Activated naive CD4-positive, alpha-beta T cell treated with anti-CD3 and anti-CD28 coated beads, Interleukin-2, amount 50 U/mL, for 24 hours (primary cell): ENCODE measurements at regions not wholly inside any gene's neighbourhood (a gene's known extent, or its start where the extent isn't known, plus 50 kb on each side); places are given as distances from the start of the nearest gene placed in this dataset.
"Not testable (repeated sequence)": the region's sequence is repeated elsewhere in the genome, so short reads cannot be mapped to it uniquely, and the experiment has no call there.

Source experiments
- H3K27ac Mint-ChIP-seq: one replicate; pipeline ENCODE4 v1.8.0; 2021; ENCODE audit warnings: mild to moderate bottlenecking, mixed read lengths
- H3K27me3 Mint-ChIP-seq: one replicate; pipeline ENCODE4 v1.8.0; 2021; ENCODE audit warnings: mixed read lengths
- H3K36me3 Mint-ChIP-seq: one replicate; pipeline ENCODE4 v1.8.0; 2021; ENCODE audit warnings: mixed read lengths
- H3K4me1 Mint-ChIP-seq: one replicate; pipeline ENCODE4 v1.8.0; 2021; ENCODE audit warnings: mixed read lengths
- H3K4me3 Mint-ChIP-seq: one replicate; pipeline ENCODE4 v1.8.0; 2021; ENCODE audit warnings: mild to moderate bottlenecking, mixed read lengths
- H3K9me3 Mint-ChIP-seq: one replicate; pipeline ENCODE4 v1.8.0; 2021; ENCODE audit warnings: mixed read lengths

- Mint-ChIP-seq H3K4me1 (peaks cover 15% of the 10 kb centered on the region), H3K27me3 (no peaks in the 10 kb centered on the region), H3K36me3 (no peaks in the 10 kb centered on the region), H3K4me3 (no peak overlapping the region), H3K27ac (no peak overlapping the region), H3K9me3 (no peaks in the 10 kb centered on the region)
Observed at GRCh38 chr2:11877764-11878163, 131.3 kb downstream of the LPIN1 start.

DNA sequence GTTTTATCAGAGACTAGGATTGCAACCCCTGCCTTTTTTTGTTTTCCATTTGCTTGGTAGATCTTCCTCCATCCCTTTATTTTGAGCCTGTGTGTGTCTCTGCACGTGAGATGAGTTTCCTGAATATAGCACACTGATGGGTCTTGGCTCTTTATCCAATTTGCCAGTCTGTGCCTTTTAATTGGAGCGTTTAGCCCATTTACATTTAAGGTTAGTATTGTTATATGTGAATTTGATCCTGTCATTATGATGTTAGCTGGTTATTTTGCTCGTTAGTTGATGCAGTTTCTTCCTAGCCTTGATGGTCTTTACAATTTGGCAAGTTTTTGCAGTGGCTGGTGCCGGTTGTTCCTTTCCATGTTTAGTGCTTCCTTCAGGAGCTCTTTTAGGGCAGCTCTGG, 138.8 kb downstream of the LPIN1 start:
- H3K4me1 Mint-ChIP-seq, result not testable (repeated sequence)

GRCh38 chr2:11886899-11887298, 140.5 kb downstream of the LPIN1 start:
- H3K27ac Mint-ChIP-seq, H3K4me1 Mint-ChIP-seq, H3K9me3 Mint-ChIP-seq, H3K4me3 Mint-ChIP-seq, H3K27me3 Mint-ChIP-seq, H3K36me3 Mint-ChIP-seq: not testable (repeated sequence)

More for the DNA sequence above, 138.8 kb downstream of the LPIN1 start:
- H3K27me3 Mint-ChIP-seq, H3K4me3 Mint-ChIP-seq, H3K9me3 Mint-ChIP-seq, H3K36me3 Mint-ChIP-seq, H3K27ac Mint-ChIP-seq: not testable (repeated sequence)

DNA sequence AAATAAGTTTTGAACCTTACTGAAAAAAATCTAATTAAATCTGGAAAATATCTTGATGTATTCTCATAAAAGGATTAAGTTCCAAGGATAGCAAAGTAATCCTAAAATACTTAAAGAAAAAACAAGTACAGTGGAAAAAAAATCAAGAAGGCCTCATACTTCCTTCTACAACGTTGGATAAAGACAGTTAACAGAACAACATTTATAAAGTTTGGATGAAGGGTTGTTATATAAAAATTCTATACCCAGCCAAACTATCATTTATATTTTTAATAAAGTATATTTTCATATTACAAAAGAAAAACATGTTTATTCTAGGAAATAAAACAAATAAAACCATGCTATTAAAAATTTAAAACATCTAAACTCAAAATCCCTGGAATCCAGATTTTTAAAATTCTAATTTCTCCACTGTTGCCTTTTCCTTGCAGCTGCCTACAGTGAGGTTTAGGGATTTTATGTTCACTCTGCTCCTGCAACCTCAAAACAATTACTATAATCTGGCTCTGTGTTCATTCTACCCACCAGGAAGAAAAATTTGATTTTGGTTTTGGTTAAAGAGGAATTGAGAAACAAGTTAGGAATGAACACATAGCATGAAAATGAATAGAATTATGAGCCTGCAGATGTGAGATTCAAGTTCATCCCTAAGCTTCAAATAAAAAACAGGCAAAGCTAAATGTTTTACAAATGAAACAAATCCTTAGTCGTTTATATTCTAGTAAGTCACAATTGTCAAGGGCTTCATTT, 142.8 kb downstream of the LPIN1 start:
- Mint-ChIP-seq H3K27ac (no peak overlapping the region), H3K9me3 (peaks cover 18% of the 10 kb centered on the region), H3K4me3 (no peak overlapping the region), H3K4me1 (peaks cover 4% of the 10 kb centered on the region), H3K36me3 (peaks cover 9% of the 10 kb centered on the region), H3K27me3 (no peaks in the 10 kb centered on the region)

GRCh38 chr2:11889854-11890253, 143.4 kb downstream of the LPIN1 start:
- Mint-ChIP-seq H3K27ac (no peak overlapping the region), H3K9me3 (peaks cover 18% of the 10 kb centered on the region), H3K27me3 (no peaks in the 10 kb centered on the region), H3K36me3 (peaks cover 9% of the 10 kb centered on the region), H3K4me1 (peaks cover 4% of the 10 kb centered on the region), H3K4me3 (no peak overlapping the region)

DNA sequence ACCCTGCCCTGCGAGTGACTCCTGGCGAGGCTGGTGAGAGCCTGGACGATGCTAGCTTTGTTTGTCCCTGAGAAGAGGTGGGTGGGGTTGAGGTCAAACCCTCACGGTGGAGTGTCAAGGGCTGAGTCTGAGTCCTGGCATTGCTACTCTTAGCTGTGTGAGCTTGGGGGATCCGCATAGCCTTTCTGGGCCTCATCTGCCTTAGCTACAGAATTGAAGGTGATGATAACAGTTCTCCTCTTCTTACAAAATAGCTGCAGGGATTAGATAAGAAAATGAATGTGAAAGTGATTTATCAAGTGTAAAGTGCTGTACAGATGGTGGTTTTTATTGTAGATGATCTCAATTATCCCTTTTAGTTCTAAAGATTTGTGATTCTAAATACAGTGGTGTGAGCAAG, 144.6 kb downstream of the LPIN1 start:
- Mint-ChIP-seq H3K36me3 (peaks cover 9% of the 10 kb centered on the region), H3K4me3 (no peak overlapping the region), H3K27me3 (no peaks in the 10 kb centered on the region), H3K27ac (no peak overlapping the region), H3K4me1 (peaks cover 4% of the 10 kb centered on the region), H3K9me3 (peaks cover 18% of the 10 kb centered on the region)

GRCh38 chr2:11891671-11892440, 145.4 kb downstream of the LPIN1 start:
- H3K4me1 Mint-ChIP-seq, result no peaks in the 10 kb centered on the region
- peaks cover 9% of the 10 kb centered on the region for H3K36me3 Mint-ChIP-seq
- H3K27ac Mint-ChIP-seq, result no peak overlapping the region

DNA sequence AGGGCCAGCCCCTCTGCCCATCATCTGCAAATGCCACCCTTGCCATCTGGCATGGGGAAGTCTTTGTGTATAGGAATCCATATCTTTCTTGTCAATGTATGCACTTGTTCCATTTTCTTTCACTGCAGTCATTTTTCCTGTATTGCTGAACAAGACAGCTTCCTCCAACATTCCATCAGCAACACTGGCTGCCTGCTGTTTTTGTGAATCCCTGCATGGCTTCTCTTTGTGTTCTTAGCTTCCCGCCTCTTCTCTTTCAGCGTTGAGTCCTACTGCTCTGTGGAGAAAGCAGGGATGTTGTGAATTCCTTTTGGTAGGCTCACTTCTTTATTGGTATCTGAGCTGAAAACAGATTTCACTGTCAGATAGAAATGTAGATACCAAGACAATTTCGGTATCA, 150.0 kb downstream of the LPIN1 start:
- peaks cover 2% of the 10 kb centered on the region for H3K36me3 Mint-ChIP-seq
- H3K4me1 Mint-ChIP-seq, result no peaks in the 10 kb centered on the region
- H3K9me3 Mint-ChIP-seq, result peaks cover 10% of the 10 kb centered on the region
- H3K27me3 Mint-ChIP-seq, result no peaks in the 10 kb centered on the region
- H3K4me3 Mint-ChIP-seq, result no peak overlapping the region
- no peak overlapping the region for H3K27ac Mint-ChIP-seq

More at GRCh38 chr2:11891671-11892440, 145.4 kb downstream of the LPIN1 start:
- H3K9me3 Mint-ChIP-seq, result peaks cover 18% of the 10 kb centered on the region
- H3K27me3 Mint-ChIP-seq, result no peaks in the 10 kb centered on the region
- no peak overlapping the region for H3K4me3 Mint-ChIP-seq

- Mint-ChIP-seq H3K4me1 (no peaks in the 10 kb centered on the region), H3K9me3 (no peaks in the 10 kb centered on the region), H3K27me3 (no peaks in the 10 kb centered on the region), H3K4me3 (no peak overlapping the region), H3K27ac (no peak overlapping the region), H3K36me3 (no peaks in the 10 kb centered on the region)
Observed at GRCh38 chr2:11898576-11898975, 152.1 kb downstream of the LPIN1 start.

DNA sequence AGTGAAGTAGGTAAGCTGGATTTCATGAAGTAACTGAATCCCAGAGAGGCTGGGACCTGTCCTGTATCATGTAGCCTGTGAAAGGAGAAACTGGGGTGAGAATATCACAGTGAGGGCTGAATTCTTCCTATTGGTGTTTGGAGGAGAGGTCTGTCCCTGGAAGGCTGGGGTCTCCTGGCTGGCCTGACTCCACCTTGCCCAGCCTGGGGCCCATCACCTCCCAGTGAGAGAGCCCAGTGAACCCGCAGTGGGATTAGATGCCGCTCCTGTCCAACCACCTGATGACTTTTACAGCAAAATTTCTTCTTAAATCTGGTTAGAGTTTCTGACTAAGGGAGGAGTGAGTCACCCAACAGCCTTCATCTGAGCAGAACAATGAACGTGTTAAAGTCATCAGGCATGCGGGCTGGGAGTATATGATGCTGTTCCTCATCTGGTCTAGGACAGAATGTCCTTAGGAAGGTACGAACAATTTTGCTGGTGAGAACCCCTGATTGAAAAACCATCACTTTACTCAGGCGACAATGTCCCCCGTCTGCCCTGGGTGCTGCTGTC, 152.9 kb downstream of the LPIN1 start:
- H3K27me3 Mint-ChIP-seq, result no peaks in the 10 kb centered on the region
- no peak overlapping the region for H3K4me3 Mint-ChIP-seq
- H3K9me3 Mint-ChIP-seq, result no peaks in the 10 kb centered on the region
- H3K4me1 Mint-ChIP-seq, result no peaks in the 10 kb centered on the region
- no peak overlapping the region for H3K27ac Mint-ChIP-seq
- no peaks in the 10 kb centered on the region for H3K36me3 Mint-ChIP-seq

DNA sequence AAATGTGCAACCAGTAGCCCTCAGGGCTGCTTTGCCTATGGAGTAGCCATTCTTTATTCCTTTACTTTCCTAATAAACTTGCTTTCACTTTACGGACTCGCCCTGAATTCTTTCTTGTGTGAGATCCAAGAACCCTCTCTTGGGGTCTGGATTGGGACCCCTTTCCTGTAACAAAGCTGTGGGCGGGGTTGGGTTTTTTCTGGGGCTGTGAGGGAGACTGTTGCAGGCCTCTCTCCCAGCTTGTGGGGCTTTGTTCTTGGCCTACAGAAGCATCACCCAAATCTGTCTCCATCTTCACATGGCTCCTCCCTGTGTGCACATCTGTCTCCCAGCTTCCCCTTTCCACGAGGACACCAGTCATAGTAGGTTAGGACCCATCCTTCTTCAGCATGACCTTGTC, 154.5 kb downstream of the LPIN1 start:
- not testable (repeated sequence) for H3K4me3 Mint-ChIP-seq, H3K27ac Mint-ChIP-seq, H3K9me3 Mint-ChIP-seq, H3K4me1 Mint-ChIP-seq, H3K27me3 Mint-ChIP-seq, H3K36me3 Mint-ChIP-seq

GRCh38 chr2:11901351-11902069, 155.1 kb downstream of the LPIN1 start:
- Mint-ChIP-seq H3K27me3 (no peaks in the 10 kb centered on the region), H3K4me1 (no peaks in the 10 kb centered on the region), H3K4me3 (no peak overlapping the region), H3K36me3 (no peaks in the 10 kb centered on the region), H3K9me3 (no peaks in the 10 kb centered on the region), H3K27ac (no peak overlapping the region)

DNA sequence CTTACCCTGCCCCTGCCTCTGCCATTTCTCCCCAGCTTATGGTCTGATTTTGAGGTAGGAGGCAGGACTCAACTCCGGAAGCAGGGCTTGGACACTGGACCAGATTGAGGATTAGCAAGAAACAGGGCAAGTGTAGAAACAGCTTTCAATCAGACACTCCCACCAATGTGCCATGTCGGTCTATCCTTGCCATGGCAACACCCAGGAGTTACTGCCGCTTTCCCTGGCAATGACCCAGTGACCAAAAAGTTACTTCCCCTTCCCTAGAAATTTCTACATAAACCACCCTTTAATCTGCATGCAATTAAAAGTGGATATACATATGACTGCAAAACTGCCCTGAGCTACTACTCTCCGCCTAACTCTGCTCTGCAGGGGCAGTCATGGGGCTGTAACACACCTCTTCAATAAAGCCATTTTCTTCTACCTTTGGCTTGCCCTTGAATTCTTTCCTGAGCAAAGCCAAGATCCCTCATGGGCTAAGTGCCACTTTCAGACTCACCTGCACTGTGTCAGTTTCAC, 156.7 kb downstream of the LPIN1 start:
- no peak overlapping the region for H3K27ac Mint-ChIP-seq
- H3K27me3 Mint-ChIP-seq, result no peaks in the 10 kb centered on the region
- no peaks in the 10 kb centered on the region for H3K4me1 Mint-ChIP-seq
- no peak overlapping the region for H3K4me3 Mint-ChIP-seq
- no peaks in the 10 kb centered on the region for H3K36me3 Mint-ChIP-seq
- no peaks in the 10 kb centered on the region for H3K9me3 Mint-ChIP-seq

- no peaks in the 10 kb centered on the region for H3K27me3 Mint-ChIP-seq
- no peak overlapping the region for H3K27ac Mint-ChIP-seq
- no peaks in the 10 kb centered on the region for H3K36me3 Mint-ChIP-seq
- no peak overlapping the region for H3K4me3 Mint-ChIP-seq
- H3K4me1 Mint-ChIP-seq, result no peaks in the 10 kb centered on the region
- no peaks in the 10 kb centered on the region for H3K9me3 Mint-ChIP-seq
Observed at GRCh38 chr2:11904029-11904428, 157.6 kb downstream of the LPIN1 start.

GRCh38 chr2:11904941-11905340, 158.5 kb downstream of the LPIN1 start:
- Mint-ChIP-seq H3K9me3 (no peaks in the 10 kb centered on the region), H3K27me3 (no peaks in the 10 kb centered on the region), H3K4me3 (no peak overlapping the region), H3K4me1 (no peaks in the 10 kb centered on the region), H3K36me3 (no peaks in the 10 kb centered on the region), H3K27ac (no peak overlapping the region)
